GM19043 (cell line): ENCODE measurements at regions not wholly inside any gene's neighbourhood (a gene's known extent, or its start where the extent isn't known, plus 50 kb on each side); places are given as distances from the start of the nearest gene placed in this dataset.
"Not testable (repeated sequence)": the region's sequence is repeated elsewhere in the genome, so short reads cannot be mapped to it uniquely, and the experiment has no call there.

Experiments used
- ATAC-seq: cut with Tn5 transposase; IDR thresholded peaks from one replicate; pipeline ENCODE4 v1.9.1; 2021; ENCODE audit warnings: low read depth; ENCODE audit not compliant: unreplicated experiment

- ATAC-seq: no peak
These were observed 111.8 kb upstream of the PALMD start for GRCh38 chr1:99533909-99534637.

DNA sequence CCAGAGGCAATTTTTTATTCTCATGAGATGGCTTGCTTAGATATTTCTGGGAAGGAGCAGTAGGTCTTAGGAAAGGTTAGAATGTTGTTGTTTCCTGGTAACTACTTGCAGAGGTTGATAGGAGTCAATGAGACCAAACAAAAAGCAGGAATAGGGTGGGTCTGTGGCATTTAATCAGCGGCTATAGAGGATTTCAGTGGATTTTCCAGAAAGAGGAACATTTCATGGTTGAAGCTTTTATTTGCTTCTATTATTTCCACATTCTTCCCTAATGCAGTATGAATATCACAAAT lies 111.3 kb upstream of the PALMD start:
- no peak for ATAC-seq

DNA sequence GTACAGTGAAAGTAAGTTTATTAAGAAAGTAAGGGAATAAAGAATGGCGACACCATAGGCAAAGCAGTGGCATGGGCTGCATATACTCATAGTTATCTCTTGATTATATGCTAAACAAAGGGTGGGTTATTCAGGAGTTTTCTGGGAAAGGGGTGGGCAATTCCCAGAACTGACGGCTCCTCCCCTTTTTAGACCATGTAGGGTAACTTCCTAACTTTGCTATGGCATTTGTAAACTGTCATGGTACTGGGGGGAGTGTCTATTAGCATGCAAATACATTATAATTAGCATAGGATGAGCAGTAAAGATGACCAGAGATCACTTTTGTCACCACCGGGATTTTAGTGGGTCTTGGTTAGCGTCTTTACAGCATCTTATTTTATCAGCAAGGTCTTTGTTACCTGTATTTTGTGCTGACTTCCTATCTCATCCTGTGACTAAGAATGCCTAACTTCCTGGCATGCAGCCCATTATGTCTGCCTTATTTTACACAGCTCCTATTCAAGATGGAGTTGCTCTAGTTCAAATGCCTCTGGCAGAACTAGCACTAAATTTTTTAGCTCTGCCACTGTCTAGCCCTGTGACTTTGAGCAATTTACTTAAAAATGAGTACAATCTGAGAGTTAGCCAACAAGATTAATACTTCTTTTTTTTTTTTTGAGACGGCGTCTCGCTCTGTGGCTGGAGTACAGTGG lies 110.3 kb upstream of the PALMD start:
- ATAC-seq: no peak

- ATAC-seq: no peak
These were observed 107.9 kb upstream of the PALMD start for GRCh38 chr1:99537886-99538617.

GRCh38 chr1:99538618-99538956 lies 107.3 kb upstream of the PALMD start:
- no peak for ATAC-seq

DNA sequence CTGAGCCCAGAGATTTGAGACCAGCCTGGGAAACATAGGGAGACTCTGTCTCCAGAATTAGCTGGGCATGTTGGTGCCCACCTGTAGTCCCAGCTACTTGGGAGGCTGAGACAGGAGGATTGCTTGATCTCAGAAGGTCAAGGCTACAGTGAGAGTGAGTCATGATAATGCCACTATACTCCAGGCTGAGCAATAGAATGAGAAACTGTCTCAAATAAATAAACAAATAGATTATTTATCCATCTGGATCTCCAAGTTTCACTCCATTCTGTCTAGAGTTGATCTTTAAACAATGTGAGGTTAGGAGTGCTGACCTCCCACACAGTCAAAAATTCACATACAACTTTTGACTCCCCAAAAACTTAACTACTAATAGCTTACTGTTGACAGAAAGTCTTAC lies 106.8 kb upstream of the PALMD start:
- ATAC-seq: no peak

GRCh38 chr1:99540744-99541143 lies 105.2 kb upstream of the PALMD start:
- no peak for ATAC-seq

DNA sequence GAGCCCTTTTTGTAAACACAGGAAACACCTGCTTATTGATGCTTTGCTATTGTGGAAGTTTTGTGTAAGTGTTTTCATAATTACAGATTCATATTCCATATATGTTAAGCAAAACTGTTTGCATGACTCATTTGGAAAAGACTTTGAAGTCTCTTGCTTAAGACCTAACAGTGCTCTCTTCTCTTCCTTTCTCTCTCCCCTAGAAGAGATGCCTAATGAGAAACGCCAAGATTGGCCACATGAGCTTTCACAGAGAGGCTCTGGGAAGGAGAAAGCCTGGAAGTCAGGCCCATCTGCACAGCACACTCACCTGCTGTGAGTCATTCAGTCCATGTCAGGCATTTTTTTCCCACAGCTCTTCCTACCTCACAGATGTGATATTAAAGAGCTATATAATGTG lies 101.6 kb upstream of the PALMD start:
- no peak for ATAC-seq

- no peak for ATAC-seq
These were observed 99.2 kb upstream of the PALMD start for GRCh38 chr1:99546432-99547416.

GRCh38 chr1:99548943-99549605 lies 96.8 kb upstream of the PALMD start:
- no peak for ATAC-seq

DNA sequence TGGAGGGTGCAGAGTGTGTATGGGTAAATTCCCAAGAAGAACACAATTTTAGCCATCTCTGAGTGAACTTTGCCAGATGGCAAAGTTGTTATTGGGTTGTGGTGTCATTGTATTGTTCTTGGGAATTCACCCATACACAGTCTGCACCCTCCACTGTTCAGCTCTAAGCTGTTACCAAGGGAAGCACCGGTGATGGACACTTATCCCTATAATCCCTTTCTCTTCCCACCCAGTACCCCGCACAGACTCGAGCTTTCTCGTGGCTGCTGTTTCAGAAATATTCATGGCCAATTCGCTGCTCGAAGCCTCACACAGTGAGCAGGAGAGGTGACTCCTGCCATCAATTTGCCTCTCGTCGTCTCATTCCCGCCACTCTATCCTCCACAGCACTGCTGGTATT lies 95.7 kb upstream of the PALMD start:
- no peak for ATAC-seq

DNA sequence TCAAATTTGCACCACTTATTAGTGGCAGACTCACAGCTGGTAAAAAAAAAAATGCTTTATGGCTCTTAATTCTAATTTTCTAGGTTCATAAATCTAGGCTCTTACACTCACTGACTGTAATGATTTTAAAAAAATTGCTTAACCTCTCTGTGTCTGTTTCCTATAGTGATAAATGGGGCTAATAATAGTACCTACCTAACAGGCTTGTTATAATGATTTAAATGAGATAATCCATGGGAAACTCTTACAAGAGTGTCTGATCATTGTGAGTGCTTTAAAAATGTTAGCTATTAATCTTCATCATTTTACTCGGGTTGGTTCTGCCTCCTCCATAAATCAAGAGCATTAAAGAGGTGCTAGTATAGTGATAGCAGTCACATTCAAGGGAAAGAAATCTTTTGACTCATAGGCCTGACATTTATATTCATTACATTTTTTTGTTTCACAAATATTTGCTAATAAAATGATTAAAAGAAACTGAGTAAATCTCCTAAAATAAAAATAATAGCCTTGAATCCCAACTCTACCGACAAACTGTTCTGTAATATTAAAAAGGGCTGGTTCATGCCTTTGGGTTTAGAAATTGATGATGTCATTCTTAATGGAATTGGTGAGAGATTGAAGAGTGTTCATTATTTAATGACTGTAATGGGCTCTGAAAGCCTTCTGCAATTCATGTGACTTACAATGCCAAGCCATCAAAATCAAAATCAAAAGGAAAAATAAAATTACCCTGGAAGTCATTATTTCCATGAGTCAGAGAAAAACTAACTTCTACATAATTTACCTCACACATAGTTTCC lies 93.9 kb upstream of the PALMD start:
- no peak for ATAC-seq

DNA sequence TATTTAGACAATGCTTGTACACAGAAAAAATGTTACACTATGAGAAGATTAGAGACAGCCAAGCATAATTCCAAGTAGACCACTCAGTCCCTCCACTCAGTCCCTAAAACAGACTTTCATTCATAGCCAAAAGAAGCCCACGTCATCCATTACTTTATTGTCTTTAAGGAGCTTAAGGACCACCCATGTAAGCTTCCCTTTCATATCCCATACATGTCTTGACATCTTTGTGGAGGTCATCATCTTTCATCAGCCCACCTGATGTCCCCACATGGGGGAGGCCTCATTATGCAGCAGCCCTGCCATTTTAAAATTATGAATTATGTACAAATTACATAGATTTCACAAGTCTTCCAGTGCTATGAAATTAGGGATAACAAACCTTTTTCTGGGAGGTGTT lies 92.6 kb upstream of the PALMD start:
- no peak for ATAC-seq

DNA sequence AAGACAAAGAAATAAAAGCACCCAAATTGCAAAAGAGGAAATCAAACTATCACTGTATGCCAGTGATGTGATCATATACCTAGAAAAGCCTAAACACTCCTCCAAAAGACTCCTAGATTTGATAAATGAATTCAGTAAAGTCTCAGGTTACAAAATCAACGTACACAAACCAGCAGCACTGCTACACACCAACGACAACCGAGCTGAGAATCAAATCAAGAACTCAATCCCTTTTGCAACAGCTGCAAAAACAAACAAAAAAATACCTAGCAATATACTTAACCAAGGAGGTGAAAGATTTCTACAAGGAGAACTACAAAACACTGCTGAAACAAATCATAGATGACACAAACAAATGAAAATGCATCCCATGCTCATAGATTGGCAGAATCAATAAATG lies 92.1 kb upstream of the PALMD start:
- not testable (repeated sequence) for ATAC-seq

DNA sequence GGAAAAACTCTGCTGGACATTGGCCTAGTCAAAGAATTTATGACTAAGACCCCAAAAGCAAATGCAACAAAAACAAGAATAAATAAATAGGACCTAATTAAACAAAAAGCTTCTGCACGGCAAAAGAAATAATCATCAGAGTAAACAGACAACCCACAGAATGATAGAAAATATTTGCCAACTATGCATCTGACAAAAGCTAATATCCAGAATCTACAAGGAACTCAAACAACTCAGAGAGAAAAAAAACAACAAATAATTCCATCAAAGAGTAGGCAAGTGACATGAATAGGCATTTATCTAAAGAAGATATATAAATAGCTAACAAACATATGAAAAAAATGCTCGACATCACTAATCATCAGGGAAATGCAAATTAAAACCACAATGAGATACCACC lies 91.2 kb upstream of the PALMD start:
- no peak for ATAC-seq

DNA sequence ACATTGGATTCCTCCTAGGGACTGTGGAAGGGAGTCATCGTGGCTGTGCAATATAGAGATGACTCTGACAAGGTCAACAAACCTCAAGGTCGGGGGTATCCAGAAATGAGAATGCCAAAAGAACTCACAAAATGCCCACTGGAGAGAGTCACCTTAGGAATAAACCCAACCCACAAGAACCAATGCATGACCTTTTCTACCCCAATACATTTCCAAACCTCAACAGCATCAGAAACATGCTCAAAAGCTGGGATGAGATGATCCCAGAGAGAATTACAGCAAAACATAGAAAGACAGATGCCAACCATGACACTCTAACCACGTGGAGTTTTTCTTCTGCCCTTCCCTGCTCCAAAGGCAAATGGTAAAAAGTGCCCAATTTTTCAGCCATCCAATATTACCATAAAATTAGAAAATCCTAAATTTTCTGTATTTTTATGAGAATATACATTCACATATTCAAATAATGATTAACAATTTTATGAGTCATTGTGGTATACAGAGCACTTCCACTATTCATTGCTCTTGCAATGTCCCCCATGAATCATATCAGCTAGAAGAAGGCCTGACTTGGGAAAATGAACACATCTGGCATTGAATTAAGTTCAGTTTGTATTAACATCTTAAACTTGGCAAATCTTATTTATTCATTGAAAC lies 88.2 kb upstream of the PALMD start:
- ATAC-seq: no peak

GRCh38 chr1:99559166-99559565 lies 86.7 kb upstream of the PALMD start:
- no peak for ATAC-seq

DNA sequence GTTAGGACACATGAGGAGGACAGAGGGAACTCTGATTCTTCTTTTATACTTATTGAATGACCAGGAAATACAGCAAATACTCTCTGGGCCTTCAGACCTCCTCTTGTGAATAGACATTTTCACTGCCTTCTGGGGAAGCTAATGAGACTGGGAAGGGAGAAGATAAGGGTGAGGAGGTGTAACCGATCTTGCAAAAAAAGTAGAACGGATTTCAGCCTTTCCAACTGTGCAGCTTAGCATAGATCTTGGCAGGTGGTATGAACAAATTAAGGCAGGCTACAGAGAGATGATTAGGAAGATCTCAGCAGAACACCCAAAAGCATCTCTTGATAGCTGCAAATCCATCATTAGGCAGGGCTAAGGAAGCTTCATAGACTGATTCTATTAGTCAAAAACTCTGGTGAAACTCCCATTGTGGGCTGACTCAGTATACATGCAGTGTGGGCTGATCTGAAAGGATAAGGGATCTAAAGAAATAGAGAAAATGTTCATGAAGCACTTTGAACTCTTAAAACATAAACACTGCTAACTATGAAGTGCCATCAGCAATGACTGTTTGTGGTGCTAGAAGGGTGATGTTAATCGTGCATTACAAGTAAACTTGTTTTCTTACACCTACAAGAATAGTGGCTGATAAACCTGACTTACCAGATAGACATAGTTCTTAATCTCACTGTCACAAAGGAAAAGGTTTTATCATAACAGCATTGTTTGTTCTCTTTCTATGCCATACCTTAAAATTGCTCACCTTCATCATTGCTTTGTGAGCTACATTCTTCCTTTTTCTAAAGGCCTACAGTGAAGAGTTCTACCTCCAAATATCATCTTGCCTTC lies 85.5 kb upstream of the PALMD start:
- no peak for ATAC-seq
